NT2/D1 (cell line): ENCODE measurements at regions not wholly inside any gene's neighbourhood (a gene's known extent, or its start where the extent isn't known, plus 50 kb on each side); places are given as distances from the start of the nearest gene placed in this dataset.

Experiments used
- DNase-seq: peaks from one replicate; pipeline ENCODE4 v3.0.0-alpha.2; 2011; ENCODE audit warnings: low read depth, low spot score
- H3K27me3 ChIP-seq: 2 replicates; pipeline ENCODE4 v1.6.0; 2011; ENCODE audit warnings: mild to moderate bottlenecking; ENCODE audit not compliant: insufficient read length, insufficient read depth
- H3K36me3 ChIP-seq: 2 replicates; pipeline ENCODE4 v1.6.1; 2011; ENCODE audit warnings: mild to moderate bottlenecking, low read length, mixed read lengths; ENCODE audit not compliant: insufficient read depth, insufficient read length
- H3K4me1 ChIP-seq: 2 replicates; pipeline ENCODE4 v1.5.1; 2011; ENCODE audit not compliant: insufficient read depth, insufficient read length
- H3K4me3 ChIP-seq: 2 replicates; pipeline ENCODE4 v1.5.1; 2011; ENCODE audit warnings: low read depth; ENCODE audit not compliant: insufficient read length
- H3K9ac ChIP-seq: 2 replicates; pipeline ENCODE4 v1.6.0; 2011; ENCODE audit warnings: low read depth; ENCODE audit not compliant: insufficient read length
- H3K9me3 ChIP-seq: 2 replicates; pipeline ENCODE4 v1.5.1; 2011; ENCODE audit warnings: mild to moderate bottlenecking, low read length; ENCODE audit not compliant: insufficient read depth
- SUZ12 ChIP-seq: IDR thresholded peaks from 2 replicates; pipeline ENCODE4 v1.6.1; 2011; ENCODE audit not compliant: insufficient read length, insufficient read depth; ENCODE audit errors: extremely low read depth
- YY1 ChIP-seq: IDR thresholded peaks from 2 replicates; pipeline ENCODE4 v1.6.1; 2011; ENCODE audit not compliant: insufficient read length, insufficient read depth
- ZNF274 ChIP-seq: IDR thresholded peaks from 2 replicates; pipeline ENCODE4 v1.6.1; 2011; ENCODE audit warnings: mild to moderate bottlenecking, low read depth, low read length

DNA sequence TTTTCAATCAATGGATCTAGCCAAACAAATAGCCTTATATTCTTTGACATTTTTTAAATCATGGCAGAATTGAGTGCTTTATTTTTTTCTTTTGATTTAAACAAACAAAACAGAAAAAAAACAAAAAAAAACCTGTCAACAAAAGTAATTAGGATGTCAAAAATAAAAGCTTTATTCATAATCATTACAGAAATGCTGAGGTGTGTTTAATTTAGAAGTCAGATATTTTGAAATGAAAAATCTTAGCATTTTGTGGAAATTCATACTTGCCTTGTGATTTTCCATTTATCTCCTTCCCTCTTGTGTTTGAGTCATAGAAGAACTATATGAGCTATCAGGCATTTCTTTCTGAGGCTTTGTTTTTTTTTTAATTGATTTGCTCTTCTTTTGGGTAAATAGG lies 387.0 kb upstream of the STXBP6 start:
- Histone ChIP-seq H3K36me3 (no peaks in the 10 kb centered on the region), H3K4me1 (no peaks in the 10 kb centered on the region), H3K9ac (no peak overlapping the region), H3K27me3 (no peaks in the 10 kb centered on the region), H3K9me3 (no peaks in the 10 kb centered on the region), H3K4me3 (no peak overlapping the region)
- TF ChIP-seq ZNF274: no peak
- no peak for TF ChIP-seq YY1
- TF ChIP-seq SUZ12: no peak
- DNase-seq: no peak

DNA sequence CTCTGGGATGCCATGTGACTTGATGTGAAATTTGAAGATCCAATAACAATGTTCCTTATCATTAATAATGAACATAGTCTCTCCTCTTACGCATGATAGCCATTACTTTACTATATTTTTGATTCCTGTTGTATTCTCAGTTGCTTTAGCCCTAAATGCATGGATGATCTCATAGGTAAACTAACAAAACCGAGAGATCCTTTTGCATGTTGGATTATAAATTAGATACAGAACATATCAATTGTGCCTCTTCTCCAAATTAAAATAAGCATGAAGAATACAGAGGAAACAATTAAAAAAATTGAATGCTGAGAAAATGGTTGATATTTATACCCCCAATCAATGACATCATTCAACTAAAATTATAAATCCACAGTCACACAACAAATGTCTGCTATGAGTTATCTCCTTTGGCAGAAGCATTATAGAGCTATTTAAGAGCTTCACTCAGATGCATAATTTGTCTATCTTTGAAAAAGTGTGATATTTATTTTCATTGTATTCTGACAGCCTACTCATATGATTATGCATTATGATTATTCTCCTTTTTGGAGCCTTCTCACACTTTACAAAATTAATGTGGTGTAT lies 386.4 kb upstream of the STXBP6 start:
- H3K27me3 ChIP-seq: no peaks in the 10 kb centered on the region
- no peak for DNase-seq
- no peaks in the 10 kb centered on the region for H3K9me3 ChIP-seq
- H3K4me1 ChIP-seq: no peaks in the 10 kb centered on the region
- TF ChIP-seq ZNF274 (no peak), YY1 (no peak), SUZ12 (no peak)
- H3K36me3 ChIP-seq: no peaks in the 10 kb centered on the region
- H3K4me3 ChIP-seq: no peak overlapping the region
- H3K9ac ChIP-seq: no peak overlapping the region

DNA sequence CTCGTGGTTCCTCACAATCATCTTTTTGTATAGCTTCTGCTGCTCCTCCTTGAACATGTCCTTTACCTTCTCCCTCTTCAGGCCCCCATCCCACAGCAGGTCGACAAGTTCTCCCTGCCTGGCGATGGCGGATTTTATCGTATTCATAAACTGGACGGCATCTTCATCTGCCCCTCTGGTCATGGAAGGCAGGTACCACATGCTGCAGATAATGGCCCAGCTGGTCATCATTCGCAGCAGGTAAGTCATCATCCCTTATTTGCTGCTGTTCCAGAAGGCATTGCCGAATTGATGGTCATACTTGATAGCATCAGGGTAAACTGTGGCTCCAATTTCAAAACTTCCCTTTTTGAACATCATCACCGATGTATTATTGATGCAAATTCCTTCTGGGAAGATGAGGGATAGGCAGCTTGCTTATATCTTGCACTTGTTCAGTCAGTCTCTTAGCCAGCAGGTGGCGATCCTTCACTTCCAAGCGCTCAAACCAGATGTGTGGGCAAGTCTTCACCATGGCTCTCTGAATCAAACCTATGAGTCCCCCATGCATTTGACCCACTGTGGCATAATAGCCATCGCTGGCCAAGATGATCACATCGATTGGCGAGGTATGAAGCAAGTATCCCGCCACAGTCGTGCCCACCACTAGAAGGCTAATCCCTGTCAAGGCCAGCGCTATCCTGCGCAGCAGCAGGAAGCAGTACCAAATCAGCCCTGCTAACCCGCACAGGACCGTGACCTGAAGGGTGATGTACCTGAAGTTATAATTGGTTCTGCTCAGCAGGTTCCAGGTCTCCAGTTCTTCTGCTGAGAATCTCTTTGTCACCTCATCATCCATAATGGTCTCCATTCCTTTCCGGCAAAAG lies 381.5 kb upstream of the STXBP6 start:
- Histone ChIP-seq H3K9me3 (no peaks in the 10 kb centered on the region), H3K4me1 (no peaks in the 10 kb centered on the region), H3K27me3 (no peaks in the 10 kb centered on the region), H3K4me3 (no peak overlapping the region), H3K36me3 (no peaks in the 10 kb centered on the region), H3K9ac (no peak overlapping the region)
- TF ChIP-seq YY1 (no peak), SUZ12 (no peak), ZNF274 (no peak)
- peak; percentile 40 for DNase-seq

DNA sequence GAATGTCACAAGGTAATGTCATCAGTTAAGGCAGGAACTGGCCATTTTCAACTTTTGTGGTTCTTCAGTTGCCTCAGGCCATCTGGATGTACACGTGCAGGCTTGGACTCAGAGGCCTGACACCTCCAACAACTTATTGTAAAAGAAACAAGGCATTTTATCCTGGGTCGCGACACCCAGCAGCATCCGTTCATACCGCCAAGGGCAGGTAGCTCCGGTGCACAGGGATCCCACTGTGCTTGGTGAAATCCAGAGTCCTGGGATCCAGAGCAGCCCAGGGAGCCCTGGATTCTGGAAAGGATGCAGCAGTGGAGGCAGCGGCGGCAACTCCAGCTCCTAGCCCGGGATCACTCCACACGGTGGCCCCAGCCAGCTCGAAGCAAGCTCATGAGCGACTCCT lies 380.9 kb upstream of the STXBP6 start:
- Histone ChIP-seq H3K9me3 (no peaks in the 10 kb centered on the region), H3K4me1 (no peaks in the 10 kb centered on the region), H3K4me3 (no peak overlapping the region), H3K27me3 (no peaks in the 10 kb centered on the region), H3K36me3 (no peaks in the 10 kb centered on the region), H3K9ac (no peak overlapping the region)
- no peak for DNase-seq
- TF ChIP-seq YY1 (no peak), ZNF274 (no peak), SUZ12 (no peak)

GRCh38 chr14:25412998-25413397 lies 363.1 kb upstream of the STXBP6 start:
- TF ChIP-seq ZNF274 (no peak), YY1 (no peak), SUZ12 (no peak)

DNA sequence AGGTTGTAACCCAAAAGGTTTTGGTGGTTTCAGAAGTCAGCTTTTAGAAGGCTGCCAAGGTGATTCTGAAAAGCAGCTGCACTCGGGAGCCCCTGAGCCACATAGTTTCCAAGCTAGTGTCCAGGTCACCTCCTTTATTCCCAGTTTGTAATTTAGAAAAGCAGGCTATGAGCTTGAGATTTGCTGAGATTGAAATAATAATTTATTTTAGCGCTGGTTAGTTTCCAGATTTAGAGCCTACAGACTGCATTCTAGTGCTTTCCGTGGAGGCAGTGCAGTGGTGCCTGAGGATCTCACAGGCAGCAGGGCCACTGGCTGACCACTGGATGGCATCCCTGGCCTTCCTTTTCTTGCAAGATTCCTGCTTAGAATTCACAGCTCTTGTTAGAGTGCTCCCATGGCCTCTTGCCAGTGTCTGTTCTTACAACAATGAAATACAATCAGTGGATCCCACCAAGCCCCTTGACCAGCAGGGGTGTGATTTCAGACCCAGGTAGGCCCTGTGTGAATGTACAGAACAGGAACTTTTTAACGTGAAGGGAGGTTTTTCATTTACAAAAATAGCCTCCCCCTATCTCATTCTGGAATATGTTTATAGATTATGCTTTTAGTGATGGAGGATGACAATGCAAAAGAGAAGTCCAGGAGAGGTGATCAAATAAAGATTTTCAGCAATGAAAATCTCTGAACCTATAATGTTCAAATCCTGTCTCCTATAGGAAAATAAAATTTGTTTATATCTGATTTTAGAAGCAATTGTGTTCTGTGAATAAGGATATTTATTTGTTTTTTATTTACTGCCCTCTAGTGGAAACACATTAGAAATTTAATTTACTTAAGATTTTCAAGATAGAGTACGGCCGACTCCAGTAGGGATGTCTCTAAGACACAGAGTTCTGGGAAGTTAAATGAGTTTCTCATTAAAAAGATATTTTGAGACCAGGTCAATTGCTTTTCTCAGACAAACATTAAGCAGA lies 362.1 kb upstream of the STXBP6 start:
- no peak for TF ChIP-seq YY1
- no peak for TF ChIP-seq SUZ12
- no peak for TF ChIP-seq ZNF274
- H3K36me3 ChIP-seq: no peaks in the 10 kb centered on the region
- no peak overlapping the region for H3K4me3 ChIP-seq
- no peaks in the 10 kb centered on the region for H3K4me1 ChIP-seq
- no peak overlapping the region for H3K9ac ChIP-seq
- no peaks in the 10 kb centered on the region for H3K27me3 ChIP-seq
- no peak for DNase-seq
- H3K9me3 ChIP-seq: no peaks in the 10 kb centered on the region

More at GRCh38 chr14:25412998-25413397, 363.1 kb upstream of the STXBP6 start:
- DNase-seq: no peak
- Histone ChIP-seq H3K9ac (no peak overlapping the region), H3K36me3 (no peaks in the 10 kb centered on the region), H3K4me3 (no peak overlapping the region), H3K27me3 (no peaks in the 10 kb centered on the region), H3K4me1 (no peaks in the 10 kb centered on the region), H3K9me3 (no peaks in the 10 kb centered on the region)
